ENCODE measurements at regions not wholly inside any gene's neighbourhood (a gene's known extent, or its start where the extent isn't known, plus 50 kb on each side); places are given as distances from the start of the nearest gene placed in this dataset.

GRCh38 chr7:45384499-45384898 is 189.7 kb upstream of the ADCY1 start:
- Histone ChIP-seq H3K27me3 (no peaks in the 10 kb centered on the region), H3K9me3 (peaks cover 3% of the 10 kb centered on the region in 2 donors), H3K36me3 (no peaks in the 10 kb centered on the region), H3K4me1 (no peaks in the 10 kb centered on the region), H3K27ac (no peak overlapping the region), H3K4me3 (no peak overlapping the region)
- no peak for DNase-seq (ENCODE audit: low spot score in 2 of 2)
- intact Hi-C loops (cut with DNase I; ENCODE audit: low total_unique reads) = no loop called here
- no peak for TF ChIP-seq POLR2A (IDR thresholded peaks at IDR 0.05)

GRCh38 chr7:45387837-45388236 is 186.3 kb upstream of the ADCY1 start:
- no peaks in the 10 kb centered on the region for H3K4me1 ChIP-seq
- DNase-seq (ENCODE audit: low spot score in 2 of 2) = no peak
- H3K27me3 ChIP-seq = no peaks in the 10 kb centered on the region
- TF ChIP-seq CTCF (IDR thresholded peaks at IDR 0.05) (no peak), POLR2AphosphoS5 (IDR thresholded peaks at IDR 0.05) (no peak), POLR2A (IDR thresholded peaks at IDR 0.05) (no peak)
- no peaks in the 10 kb centered on the region for H3K36me3 ChIP-seq
- peaks cover 2 to 7% of the 10 kb centered on the region in 2 donors for H3K9me3 ChIP-seq
- no peak overlapping the region for H3K4me3 ChIP-seq
- no peak overlapping the region for H3K27ac ChIP-seq
- intact Hi-C loops (cut with DNase I; ENCODE audit: low total_unique reads) = no loop called here

- DNase-seq (ENCODE audit: low spot score in 2 of 2) = no peak
- peaks cover 4 to 7% of the 10 kb centered on the region in 2 donors for H3K9me3 ChIP-seq
- intact Hi-C loops (cut with DNase I; ENCODE audit: low total_unique reads) = no loop called here
- no peaks in the 10 kb centered on the region for H3K4me1 ChIP-seq
- TF ChIP-seq POLR2A (IDR thresholded peaks at IDR 0.05) (no peak), CTCF (IDR thresholded peaks at IDR 0.05) (no peak), POLR2AphosphoS5 (IDR thresholded peaks at IDR 0.05) (no peak)
- no peak overlapping the region for H3K4me3 ChIP-seq
- no peak overlapping the region for H3K27ac ChIP-seq
- no peaks in the 10 kb centered on the region for H3K36me3 ChIP-seq
- no peaks in the 10 kb centered on the region for H3K27me3 ChIP-seq
Observed at GRCh38 chr7:45389073-45389872, 184.9 kb upstream of the ADCY1 start.

- Histone ChIP-seq H3K4me1 (no peaks in the 10 kb centered on the region), H3K4me3 (no peak overlapping the region), H3K27ac (no peak overlapping the region), H3K9me3 (peaks cover 4 to 14% of the 10 kb centered on the region in 2 donors), H3K27me3 (no peaks in the 10 kb centered on the region), H3K36me3 (no peaks in the 10 kb centered on the region)
- DNase-seq (ENCODE audit: low spot score in 2 of 2) = no peak
- TF ChIP-seq POLR2A (IDR thresholded peaks at IDR 0.05) (no peak), POLR2AphosphoS5 (IDR thresholded peaks at IDR 0.05) (no peak), CTCF (IDR thresholded peaks at IDR 0.05) (no peak)
- intact Hi-C loops (cut with DNase I; ENCODE audit: low total_unique reads) = no loop called here
Observed at GRCh38 chr7:45390180-45390579, 184.0 kb upstream of the ADCY1 start.

- no peak for DNase-seq (ENCODE audit: low spot score in 2 of 2)
- intact Hi-C loops (cut with DNase I; ENCODE audit: low total_unique reads) = no loop called here
- H3K27ac ChIP-seq = no peak overlapping the region
- H3K36me3 ChIP-seq = no peaks in the 10 kb centered on the region
- no peaks in the 10 kb centered on the region for H3K4me1 ChIP-seq
- no peak for TF ChIP-seq POLR2AphosphoS5 (IDR thresholded peaks at IDR 0.05)
- no peak for TF ChIP-seq POLR2A (IDR thresholded peaks at IDR 0.05)
- TF ChIP-seq CTCF (IDR thresholded peaks at IDR 0.05) = no peak
- no peak overlapping the region for H3K4me3 ChIP-seq
- peaks cover 4 to 14% of the 10 kb centered on the region in 2 donors for H3K9me3 ChIP-seq
- no peaks in the 10 kb centered on the region for H3K27me3 ChIP-seq
Observed at GRCh38 chr7:45390731-45391130, 183.4 kb upstream of the ADCY1 start.
